GM19455 (cell line): ENCODE measurements at regions not wholly inside any gene's neighbourhood (a gene's known extent, or its start where the extent isn't known, plus 50 kb on each side); places are given as distances from the start of the nearest gene placed in this dataset.
A peak's percentile ranks its signal among the peaks of the same experiment; 100 is the strongest.
"Not testable (repeated sequence)": the region's sequence is repeated elsewhere in the genome, so short reads cannot be mapped to it uniquely, and the experiment has no call there.

Experiments used
- ATAC-seq: cut with Tn5 transposase; IDR thresholded peaks from one replicate; pipeline ENCODE4 v1.9.1; 2021; ENCODE audit not compliant: unreplicated experiment

- ATAC-seq: no peak
Observed at GRCh38 chr12:22115711-22116110, 69.7 kb downstream of the CMAS start.

- no peak for ATAC-seq
Observed at GRCh38 chr12:22116376-22116775, 70.4 kb downstream of the CMAS start.

- no peak for ATAC-seq
Observed at GRCh38 chr12:22117563-22118237, 71.7 kb downstream of the CMAS start.

- ATAC-seq: no peak
Observed at GRCh38 chr12:22118238-22118790, 72.3 kb downstream of the CMAS start.

GRCh38 chr12:22121224-22121623, 75.2 kb downstream of the CMAS start:
- peak; percentile 57 for ATAC-seq

GRCh38 chr12:22122359-22122758, 76.3 kb downstream of the CMAS start:
- ATAC-seq: no peak

- no peak for ATAC-seq
Observed at GRCh38 chr12:22124987-22125386, 79.0 kb downstream of the CMAS start.

GRCh38 chr12:22126101-22126500, 80.1 kb downstream of the CMAS start:
- not testable (repeated sequence) for ATAC-seq

- no peak for ATAC-seq
Observed at GRCh38 chr12:22126758-22127157, 80.7 kb downstream of the CMAS start.

GRCh38 chr12:22130671-22131070, 84.7 kb downstream of the CMAS start:
- no peak for ATAC-seq

GRCh38 chr12:22136604-22137117, 90.6 kb downstream of the CMAS start:
- ATAC-seq: not testable (repeated sequence)
